PC-9 (cell line): ENCODE measurements at regions not wholly inside any gene's neighbourhood (a gene's known extent, or its start where the extent isn't known, plus 50 kb on each side); places are given as distances from the start of the nearest gene placed in this dataset.

Source experiments
- EZH2 ChIP-seq: fragments of 200-600 bp; sonication (generic); IDR thresholded peaks from 2 replicates; pipeline ENCODE4 v1.8.0; 2017; ENCODE audit warnings: antibody characterized with exemption, low read depth
- TF ChIP-seq, protein P1 (sequence below): fragments of 200-600 bp; sonication (generic); conservative IDR thresholded peaks from 2 replicates; pipeline ENCODE4 v1.6.1; 2017; ENCODE audit warnings: mixed run types, antibody characterized with exemption, mild to moderate bottlenecking, moderate library complexity

DNA sequence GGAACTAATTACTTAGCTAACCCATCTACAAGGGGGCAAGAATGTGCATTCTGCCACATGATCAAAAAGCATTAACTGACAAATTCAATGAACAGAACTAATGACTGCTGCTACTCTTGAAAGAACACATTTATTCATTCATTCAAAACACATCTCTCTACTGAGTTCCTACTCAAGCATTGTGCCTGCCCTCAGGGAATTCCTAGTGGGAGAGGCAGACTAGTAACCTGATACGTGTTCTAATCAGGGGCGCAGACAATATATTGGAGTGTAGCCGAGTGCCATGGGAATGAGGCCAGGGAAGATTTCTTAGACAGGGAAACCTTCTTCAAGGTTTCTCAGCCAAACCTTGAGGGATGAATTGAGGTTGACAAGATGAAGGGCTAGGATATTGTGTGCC, 56.7 kb upstream of the PAPPA start:
- TF ChIP-seq, protein P1, sequence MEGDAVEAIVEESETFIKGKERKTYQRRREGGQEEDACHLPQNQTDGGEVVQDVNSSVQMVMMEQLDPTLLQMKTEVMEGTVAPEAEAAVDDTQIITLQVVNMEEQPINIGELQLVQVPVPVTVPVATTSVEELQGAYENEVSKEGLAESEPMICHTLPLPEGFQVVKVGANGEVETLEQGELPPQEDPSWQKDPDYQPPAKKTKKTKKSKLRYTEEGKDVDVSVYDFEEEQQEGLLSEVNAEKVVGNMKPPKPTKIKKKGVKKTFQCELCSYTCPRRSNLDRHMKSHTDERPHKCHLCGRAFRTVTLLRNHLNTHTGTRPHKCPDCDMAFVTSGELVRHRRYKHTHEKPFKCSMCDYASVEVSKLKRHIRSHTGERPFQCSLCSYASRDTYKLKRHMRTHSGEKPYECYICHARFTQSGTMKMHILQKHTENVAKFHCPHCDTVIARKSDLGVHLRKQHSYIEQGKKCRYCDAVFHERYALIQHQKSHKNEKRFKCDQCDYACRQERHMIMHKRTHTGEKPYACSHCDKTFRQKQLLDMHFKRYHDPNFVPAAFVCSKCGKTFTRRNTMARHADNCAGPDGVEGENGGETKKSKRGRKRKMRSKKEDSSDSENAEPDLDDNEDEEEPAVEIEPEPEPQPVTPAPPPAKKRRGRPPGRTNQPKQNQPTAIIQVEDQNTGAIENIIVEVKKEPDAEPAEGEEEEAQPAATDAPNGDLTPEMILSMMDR, result no peak
- no peak for TF ChIP-seq EZH2
